ENCODE measurements at regions not wholly inside any gene's neighbourhood (a gene's known extent, or its start where the extent isn't known, plus 50 kb on each side); places are given as distances from the start of the nearest gene placed in this dataset.
"Not testable (repeated sequence)": the region's sequence is repeated elsewhere in the genome, so short reads cannot be mapped to it uniquely, and the experiment has no call there.

DNA sequence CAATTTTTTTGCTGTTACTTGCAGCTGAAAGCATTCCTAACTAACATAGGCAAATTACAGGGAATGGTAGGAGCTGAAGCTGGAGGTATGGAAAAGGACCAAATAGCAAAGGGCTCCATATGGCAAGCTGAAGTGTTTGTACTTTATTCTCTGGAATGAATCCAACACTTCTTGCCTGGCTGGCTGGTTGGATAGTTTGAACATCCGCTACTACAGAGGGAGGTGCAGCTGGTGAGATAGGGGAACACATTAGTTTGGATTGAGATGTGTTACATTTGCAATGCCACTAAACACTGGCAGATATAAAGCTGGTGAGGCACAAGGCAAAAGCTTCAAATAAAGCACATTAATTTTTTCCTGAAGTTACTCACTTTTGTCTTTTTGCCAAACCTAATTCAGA lies 291.5 kb downstream of the SP3 start:
- no peak for DNase-seq

DNA sequence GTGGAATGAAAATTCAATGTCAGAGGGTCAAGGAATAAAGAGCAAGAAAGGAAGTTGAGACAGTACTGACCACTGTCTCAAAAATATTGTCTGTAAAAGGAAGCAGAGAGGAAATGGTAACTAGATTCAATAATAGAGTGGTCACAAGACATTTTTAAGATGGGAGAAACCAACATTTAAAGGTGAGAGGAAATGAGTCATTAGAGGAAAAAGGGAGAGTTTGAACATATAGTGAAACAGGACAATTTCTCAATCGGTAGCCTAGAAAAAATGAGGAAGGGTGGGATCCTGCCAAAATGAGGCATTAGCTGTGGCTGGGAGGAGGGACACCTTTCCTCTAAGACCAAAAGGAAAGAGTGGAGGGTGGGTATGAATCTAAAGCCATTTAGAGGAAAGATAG lies 288.5 kb downstream of the SP3 start:
- no peak for DNase-seq

DNA sequence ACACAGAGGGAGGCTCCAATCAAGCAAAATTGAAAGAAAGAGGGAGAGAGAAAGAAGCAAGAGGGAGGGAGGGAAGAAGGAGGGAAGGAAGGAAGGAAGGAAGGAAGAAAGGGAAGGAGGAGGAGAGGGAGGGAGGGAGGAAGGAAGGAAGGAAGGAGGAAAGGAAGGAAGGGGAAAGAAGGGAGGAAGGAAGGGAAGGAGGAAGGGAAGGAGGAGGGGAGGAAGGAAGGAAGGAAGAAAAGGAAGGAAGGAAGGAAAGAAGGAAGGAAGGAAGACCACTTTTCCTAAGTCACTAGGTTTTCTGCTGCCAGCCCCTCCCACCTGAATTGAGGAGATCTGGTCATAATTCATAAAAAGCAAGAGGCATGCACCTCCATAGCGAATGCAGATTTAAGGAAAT lies 287.0 kb downstream of the SP3 start:
- DNase-seq: no peak

DNA sequence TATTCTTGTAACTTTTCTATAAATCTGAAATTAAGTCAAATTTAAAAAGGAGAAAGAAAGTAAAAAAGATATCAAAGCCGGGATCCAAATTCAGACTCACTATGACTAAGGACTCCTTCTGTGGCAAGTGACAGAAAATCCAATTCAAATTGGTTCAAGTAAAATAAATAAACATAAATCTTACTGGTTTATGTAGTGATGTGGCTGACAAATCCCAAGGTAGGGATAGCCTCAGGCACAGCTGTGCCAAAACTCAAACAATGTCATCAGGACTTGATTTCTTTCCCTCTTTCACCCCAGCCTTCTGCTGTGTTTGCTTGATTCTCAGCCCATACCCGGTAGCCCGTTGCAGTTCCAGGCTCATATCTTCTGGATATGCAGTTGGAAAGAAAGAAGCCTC lies 284.6 kb downstream of the SP3 start:
- no peak for DNase-seq

DNA sequence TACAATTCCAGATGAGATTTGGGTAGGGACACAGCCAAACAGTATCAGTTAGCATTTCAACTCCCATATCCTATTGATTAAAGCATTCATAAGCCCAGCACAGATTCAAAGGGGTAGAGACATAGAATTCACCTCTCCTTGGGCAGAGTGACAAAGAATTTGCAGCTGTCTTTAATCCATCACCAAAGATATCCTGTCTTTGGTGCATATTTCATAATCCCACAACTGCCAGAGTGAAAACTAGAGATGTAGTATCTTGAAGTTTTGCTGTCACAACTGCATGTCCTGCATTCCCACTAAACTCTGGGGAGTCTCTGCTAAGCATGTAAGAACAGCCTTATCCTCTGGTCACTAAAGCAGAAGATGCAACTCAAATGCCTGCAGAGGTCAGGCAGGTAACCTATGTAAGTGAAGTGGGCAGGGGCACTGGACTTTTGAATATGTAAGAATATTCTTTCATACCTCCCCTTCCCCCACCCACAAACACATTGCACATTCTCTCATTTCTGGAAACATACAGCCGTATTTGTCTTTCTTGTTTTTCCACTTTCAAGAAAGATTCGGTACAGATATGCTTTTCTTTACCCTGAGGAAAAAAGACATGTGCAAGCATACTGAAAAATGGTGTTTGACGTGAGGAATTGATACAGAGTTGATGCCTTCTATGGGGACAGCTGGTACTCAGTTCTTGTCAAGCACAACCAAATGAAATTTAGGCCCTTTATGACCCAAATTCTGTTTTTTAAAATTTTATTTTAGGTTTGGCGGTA lies 283.1 kb downstream of the SP3 start:
- no peak for DNase-seq

DNA sequence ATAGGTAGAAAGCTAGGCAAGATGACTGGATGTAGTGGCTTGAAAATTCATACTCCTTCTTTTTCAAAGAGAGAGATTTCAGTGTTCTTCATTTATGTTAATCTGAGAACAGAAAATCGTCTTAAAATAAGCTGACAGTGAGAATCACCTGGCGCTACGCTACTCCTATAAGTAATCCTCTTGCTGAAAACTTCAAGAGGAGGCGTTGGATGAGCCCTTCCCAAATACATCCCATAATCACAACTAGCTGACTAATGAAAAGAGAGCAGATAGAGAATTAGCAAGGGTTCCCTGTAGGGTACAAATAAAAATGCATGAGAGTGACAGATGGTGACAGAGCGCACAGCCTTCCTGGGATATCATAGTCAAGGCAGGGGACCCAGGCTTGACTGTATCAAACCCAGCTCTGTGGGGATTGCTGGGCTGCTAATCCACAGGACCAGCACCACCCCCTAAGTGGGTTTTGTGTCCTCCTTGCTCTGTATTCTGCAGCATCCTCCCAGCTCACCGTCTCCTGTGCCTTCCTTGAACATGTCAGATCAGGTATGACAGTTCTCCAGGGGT lies 280.2 kb downstream of the SP3 start:
- no peak for DNase-seq

DNA sequence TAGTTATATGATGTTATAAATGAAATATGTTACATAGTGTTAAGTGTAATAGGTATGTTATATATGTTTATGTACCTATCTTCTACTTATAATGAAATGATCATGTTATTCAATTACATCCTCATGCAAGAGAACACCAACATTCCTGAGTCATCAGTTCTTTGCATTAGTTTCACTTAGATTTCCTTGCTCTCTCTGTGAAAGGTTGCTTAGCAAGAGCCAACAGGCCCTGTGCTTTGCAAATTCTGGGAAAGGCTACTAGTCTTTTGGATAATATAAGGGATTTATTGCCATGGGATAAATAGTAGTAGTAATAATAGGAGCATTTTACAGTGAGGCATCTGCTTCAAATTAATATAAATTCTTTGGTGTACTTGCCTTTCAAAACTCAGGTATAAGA lies 274.8 kb downstream of the SP3 start:
- DNase-seq: no peak

DNA sequence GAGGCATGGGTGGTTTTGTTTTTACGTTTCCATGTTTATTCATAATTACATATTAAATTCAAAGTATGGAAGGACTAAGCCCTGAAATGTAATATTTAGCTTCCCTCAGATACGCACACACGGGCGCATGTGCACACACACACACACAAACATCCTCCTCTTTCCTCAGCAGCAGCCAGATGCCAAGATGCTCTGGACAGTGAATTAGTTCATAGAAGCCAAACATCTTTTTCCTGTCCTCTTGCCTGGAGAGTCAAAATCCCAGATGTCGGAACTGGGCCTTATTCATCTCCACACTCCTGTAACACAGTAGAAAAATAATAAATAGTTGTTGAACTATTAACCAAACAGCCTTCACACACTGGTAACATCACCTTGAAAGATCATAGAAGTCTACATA lies 273.1 kb downstream of the SP3 start:
- DNase-seq: no peak

DNA sequence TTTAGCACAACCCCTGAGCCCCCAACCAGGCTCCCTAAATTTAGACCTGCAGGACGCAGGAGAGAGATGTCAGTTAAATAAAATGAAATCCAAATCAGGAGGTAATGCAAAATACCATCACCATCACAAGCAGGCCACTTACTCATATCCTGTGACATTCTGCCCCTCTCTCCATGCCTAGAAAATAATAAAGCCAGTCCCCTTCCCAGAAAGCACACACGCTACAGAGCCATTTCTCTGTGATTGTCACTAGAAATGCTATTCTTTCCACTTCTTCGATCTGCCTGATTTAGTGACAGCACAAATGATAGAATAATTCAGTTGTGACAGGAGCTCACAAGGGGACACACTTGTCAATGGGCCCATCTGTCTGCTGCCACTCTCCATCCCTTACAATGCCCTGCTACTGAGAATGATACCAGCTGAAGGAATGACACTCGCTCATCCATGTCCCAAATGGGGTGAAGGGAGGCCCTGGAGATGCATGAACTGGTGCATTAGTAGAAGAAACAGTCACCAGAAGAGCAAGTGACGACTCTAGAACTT lies 272.1 kb downstream of the SP3 start:
- DNase-seq: no peak

DNA sequence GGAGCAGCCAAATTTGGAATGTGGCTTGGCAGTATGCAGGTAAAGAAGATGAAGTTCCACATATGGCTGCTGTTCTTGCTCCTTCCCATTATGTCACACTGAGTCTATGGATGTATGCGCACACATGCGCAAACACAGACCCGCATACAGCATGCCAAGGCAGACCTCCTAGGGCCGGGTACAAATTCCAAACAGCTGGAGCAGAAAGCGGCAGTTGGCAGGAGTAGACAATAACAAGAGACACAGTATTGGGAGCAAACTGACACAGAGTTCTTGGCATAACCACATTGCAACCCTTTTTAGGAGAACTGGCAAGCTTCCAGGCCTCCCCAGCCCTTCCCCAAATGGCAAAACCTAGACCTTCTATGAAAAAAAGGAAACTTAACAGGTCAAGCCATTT lies 268.9 kb downstream of the SP3 start:
- DNase-seq: no peak

DNA sequence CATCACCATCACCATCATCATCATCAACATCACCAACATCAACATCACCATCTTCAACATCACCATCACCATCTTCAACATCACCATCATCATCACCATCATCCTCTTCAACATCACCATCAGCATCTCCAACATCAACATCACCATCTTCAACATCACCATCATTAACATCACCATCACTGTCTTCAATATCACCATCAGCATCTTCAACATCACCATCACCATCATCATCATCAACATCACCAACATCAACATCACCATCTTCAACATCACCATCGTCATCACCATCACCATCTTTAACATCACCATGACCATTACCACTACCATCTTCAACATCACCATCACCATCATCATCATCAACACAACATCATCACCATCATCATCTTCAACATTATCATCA lies 267.2 kb downstream of the SP3 start:
- no peak for DNase-seq

DNA sequence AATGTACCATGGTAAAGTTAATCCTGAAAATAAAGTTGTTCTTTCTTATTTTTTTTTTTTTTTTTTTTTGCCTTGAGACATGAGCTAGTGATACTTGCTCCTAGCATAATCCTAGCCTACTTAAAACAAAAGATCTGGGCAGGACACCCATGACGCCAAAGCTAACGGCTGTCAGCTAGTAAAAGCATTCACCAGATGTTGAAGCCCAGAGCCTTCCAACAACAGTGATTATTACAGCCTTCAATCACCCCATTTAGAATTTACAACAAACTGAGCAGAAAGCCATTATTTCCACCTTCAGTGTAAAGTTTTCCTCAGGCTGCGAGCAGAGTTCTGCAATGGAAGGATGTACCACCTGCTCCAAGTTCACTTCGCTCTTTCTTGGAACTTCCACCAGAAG lies 259.5 kb downstream of the SP3 start:
- no peak for DNase-seq

DNA sequence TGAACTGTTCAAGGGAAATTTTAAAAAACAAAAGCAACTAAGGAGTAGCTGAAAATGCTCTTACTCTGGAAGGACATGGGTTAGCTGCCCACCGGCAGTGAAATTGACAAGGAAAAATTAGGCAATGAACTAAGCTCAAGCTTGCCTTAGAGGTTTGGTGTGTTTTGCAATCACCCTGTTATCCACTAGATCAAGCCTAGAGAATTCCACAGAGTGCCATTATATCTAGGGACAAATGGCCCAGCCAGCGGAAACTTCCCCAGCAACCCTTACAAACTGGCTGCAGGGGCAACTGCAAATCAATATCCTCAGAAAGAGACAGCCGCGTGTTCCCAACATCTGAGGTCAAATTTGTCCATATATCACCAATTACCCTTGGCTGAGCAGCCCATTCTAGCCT lies 258.2 kb downstream of the SP3 start:
- no peak for DNase-seq

DNA sequence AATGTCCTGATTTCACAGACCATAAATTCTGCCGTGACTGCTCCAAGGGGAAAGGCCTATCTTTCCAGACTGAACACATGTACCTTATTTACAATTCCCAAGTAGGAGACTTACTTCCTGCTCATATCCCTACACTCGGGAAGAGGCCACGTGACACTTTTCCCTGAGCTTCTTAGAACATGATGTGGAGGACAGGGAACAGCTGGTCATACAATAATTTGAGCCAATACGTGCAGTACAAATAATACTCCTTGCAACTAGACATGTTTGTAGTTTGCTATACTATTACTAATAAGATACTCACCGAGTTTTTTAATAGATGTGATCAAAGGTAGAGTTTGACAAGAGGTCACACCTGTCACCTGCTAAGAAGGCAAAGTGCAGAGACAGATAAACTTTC lies 256.4 kb downstream of the SP3 start:
- DNase-seq: no peak

DNA sequence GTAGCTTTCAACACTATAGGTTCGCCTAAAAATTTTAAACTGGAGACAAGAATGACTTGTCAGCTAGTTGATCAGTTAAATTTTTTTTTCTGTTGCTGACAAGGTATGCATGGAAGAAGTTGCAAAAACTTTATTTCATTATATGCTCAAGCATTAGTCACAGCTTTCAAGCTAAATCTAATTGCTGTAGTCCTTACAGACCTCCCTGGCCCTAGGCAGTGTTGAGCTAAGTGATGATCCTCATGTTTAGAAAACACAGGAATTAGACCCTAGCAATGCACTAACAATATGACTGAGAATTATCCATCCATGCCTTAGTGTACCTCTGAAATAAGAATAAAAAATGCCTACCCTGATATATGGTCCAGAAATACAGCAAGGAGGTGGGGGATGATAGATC lies 253.4 kb downstream of the SP3 start:
- DNase-seq: no peak

DNA sequence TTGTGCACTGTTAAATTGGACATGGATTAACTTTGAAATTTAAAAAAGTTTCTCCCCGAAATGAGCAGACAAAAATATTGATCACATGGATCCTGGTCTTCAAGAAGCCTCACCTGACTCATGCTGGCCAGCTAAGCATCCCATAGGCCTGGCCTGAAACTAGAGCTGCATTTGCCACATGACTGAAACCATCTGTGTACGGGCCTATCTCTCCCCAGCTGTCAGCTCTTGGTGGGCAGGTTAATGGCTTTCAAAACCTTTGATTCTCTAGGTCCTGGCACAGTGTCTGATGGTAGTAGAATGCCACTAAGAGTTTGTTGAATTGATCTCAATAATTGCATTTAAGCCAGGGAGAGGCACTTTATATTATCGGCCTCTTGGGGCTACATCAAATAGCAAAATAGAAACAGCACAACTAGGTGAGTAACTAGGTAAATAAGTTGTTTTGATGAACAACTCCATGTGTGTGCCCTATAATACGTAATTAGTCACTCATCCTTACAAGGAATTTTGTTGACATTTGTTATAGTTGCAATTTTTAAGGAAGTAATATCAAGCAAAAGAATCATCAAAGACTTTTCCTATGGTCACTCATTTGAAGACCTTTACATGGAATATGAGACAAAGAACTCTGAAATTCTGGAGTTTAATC lies 251.1 kb downstream of the SP3 start:
- DNase-seq: no peak

DNA sequence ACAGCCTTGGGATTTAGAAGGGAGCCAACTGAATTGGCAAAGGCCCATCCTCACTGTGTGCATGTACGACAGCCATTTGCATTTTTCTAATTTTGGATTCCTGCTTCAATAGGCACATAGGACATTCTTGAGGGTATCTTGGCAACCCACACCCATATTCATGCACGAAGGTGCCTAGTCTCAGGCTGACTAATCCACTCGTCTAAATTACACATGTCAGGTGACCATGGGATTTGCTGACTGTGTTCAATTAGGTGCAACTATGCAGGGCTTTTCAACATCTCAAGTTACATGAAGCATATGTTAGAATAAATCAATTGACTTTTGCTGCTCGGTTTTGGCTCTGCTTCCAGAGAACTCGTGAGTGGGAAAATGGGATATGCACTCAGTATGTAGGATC lies 249.7 kb downstream of the SP3 start:
- DNase-seq: no peak

DNA sequence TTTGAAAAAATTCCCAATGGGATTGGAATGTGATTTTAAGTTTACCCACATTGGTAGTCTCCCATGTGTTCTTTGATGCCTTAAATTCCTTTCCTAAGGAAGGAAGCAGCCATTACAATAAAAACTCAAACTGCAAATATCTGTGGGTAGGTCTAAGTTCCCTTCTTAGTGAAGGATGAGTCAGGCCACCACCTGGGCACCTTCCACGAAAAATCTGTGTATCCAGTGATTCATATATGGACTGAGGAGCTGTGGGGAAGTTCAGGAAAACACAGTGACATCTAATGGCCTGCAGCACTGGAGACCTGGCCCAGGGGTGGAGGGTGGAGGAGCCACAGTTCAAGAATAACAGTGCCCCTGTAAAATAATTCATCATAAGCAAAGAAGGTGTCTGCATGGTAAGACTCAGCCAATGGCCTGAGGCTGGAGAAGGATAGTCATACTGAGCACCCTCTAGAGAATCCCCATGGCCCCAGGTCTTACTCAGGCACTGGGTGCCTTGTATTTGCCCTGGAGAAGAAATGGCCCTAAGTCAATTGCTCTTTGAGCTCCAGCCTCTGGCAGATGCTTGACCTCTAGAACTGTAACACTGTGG lies 248.6 kb downstream of the SP3 start:
- DNase-seq: no peak

DNA sequence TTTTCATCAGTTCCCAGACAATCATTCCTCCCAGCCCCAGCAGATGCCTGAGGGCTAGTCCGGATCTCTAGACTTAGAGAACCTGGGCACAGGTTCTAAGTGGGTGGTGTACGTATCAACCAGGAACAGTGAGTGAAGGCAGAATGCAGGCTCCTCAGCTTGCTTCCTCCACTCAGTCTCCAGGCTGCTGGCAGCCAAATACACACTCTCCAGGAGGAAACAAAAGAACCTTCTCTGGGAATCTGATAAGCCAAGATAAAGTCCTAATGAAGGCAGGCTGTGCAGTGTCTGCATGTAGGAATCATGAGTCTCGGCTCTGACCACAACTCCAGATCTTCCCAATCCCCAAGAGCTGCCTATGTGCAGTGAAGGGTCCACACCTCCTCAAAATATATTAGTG lies 245.7 kb downstream of the SP3 start:
- DNase-seq: no peak

DNA sequence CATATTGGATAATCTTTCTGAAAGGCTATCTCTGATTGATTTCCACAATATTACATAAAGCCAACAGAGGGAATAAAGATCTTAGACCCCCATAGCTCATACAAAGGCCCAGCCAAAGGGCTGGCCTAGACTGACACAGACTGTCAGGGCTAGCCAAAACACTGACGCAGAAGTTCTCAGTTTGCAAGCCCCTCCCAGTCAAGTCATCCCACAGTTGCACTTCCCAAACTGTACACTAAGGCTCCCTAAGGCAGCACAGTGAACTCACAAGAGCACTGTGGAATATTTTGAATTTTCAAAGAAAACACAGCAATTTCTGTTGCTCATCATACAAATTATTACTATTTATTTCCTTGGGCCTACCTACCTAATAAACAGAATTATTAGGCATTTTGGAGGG lies 244.9 kb downstream of the SP3 start:
- DNase-seq: no peak

DNA sequence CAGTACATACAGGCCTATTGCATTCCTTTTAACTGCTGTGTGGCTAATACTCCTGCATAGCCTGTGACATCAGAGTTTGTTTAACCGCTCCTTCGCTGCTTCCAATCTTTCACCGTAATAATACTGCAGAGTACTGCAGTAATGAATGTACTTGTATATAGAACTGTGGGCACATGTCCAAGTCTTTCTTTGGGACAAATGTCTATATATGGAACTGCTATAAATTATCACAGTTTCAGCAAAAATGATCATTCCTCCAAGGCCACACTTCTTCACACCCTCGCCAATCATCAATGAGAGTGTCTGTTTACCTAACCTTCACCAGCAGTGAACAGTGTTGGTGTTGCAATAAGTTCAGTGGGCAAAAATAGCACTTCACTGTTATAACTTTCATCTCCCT lies 230.4 kb downstream of the SP3 start:
- DNase-seq: no peak

DNA sequence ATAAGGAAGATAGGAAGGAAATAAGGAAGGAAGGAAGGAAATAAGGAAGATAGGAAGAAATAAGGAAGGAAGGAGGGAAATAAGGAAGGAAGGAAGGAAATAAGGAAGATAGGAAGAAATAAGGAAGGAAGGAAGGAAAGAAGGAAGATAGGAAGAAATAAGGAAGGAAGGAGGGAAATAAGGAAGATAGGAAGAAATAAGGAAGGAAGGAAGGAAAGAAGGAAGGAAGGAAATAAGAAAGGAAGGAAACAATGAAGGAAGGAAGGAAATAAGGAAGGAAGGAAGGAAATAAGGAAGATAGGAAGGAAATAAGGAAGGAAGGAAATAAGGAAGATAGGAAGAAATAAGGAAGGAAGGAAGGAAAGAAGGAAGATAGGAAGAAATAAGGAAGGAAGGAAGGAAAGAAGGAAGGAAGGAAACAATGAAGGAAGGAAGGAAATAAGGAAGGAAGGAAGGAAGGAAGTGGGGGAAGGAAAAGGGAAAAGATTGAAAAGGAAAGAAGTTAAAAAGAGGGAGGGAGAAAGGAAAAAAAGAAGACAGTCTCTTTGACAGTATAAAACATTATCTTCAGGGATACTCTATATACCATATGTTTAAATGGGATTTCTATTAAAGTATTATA lies 227.1 kb downstream of the SP3 start:
- not testable (repeated sequence) for DNase-seq

DNA sequence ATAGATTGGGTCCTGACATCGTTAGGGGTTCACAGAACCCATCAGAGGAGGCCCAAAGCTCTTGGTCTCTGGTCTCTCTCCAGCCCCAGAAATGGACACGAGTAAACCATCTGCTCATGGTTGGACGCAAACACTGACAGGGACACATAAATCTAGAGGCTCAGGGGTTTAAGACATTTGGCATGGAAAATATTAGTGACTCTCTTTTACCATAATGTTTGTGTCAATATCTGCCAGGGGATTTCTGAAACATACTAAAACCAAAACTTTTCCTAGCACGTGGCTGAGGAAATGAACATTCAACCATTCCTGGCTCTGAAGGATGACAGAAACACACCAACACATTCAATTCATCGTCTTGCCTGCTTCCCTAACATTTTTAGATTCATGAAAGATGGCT lies 226.2 kb downstream of the SP3 start:
- DNase-seq: no peak
